H1 (cell line): ENCODE measurements at regions not wholly inside any gene's neighbourhood (a gene's known extent, or its start where the extent isn't known, plus 50 kb on each side); places are given as distances from the start of the nearest gene placed in this dataset.
"Not testable (repeated sequence)": the region's sequence is repeated elsewhere in the genome, so short reads cannot be mapped to it uniquely, and the experiment has no call there.

Source experiments
- CTCF ChIA-PET: fragments of 300-600 bp; sonication (Branson Sonifier 250); formaldehyde crosslinking; loops from one replicate; lab custom pipeline; 2021; ENCODE audit not compliant: partially characterized antibody; lab: Charles Lee
- POLR2A ChIA-PET: fragments of 300-600 bp; sonication (Branson Sonifier 250); formaldehyde crosslinking; loops from one replicate; lab custom pipeline; 2021; ENCODE audit warnings: inconsistent platforms; ENCODE audit not compliant: partially characterized antibody; lab: Charles Lee
- DNase-seq, 2 experiments: peaks; one replicate each; pipeline versions ENCODE4 v3.0.0 to v3.0.0-alpha.2; 2010 to 2022; ENCODE audit warnings: low spot score in 2 of 2, low read depth in 1 of 2, mixed read lengths in 1 of 2
- FAIRE-seq: peaks from 2 replicates; lab custom pipeline; 2011; peaks lifted over from hg19 to GRCh38; lab: Jason Lieb, UNC
- H2AFZ ChIP-seq: 2 replicates; pipeline ENCODE4 v1.8.1; 2012; ENCODE audit warnings: low read length, inconsistent platforms
- H2AK5ac ChIP-seq: 2 replicates; pipeline ENCODE4 v1.6.1; 2013; ENCODE audit warnings: low read depth, low read length
- H2BK120ac ChIP-seq: replicated peaks from 2 replicates; pipeline ENCODE3; 2013; ENCODE audit warnings: low read depth, low read length, inconsistent platforms
- H2BK12ac ChIP-seq: 2 replicates; pipeline ENCODE4 v1.6.1; 2013; ENCODE audit warnings: low read depth, low read length
- H2BK15ac ChIP-seq: 2 replicates; pipeline ENCODE4 v1.6.1; 2013; ENCODE audit warnings: low read length
- H2BK20ac ChIP-seq: 2 replicates; pipeline ENCODE4 v1.6.1; 2013; ENCODE audit warnings: low read length
- H2BK5ac ChIP-seq: 2 replicates; pipeline ENCODE4 v1.6.1; 2013; ENCODE audit warnings: low read depth, low read length
- H3K14ac ChIP-seq: 2 replicates; pipeline ENCODE4 v1.6.1; 2013; ENCODE audit warnings: inconsistent platforms; ENCODE audit not compliant: insufficient read length
- H3K18ac ChIP-seq: 2 replicates; pipeline ENCODE4 v1.6.1; 2013; ENCODE audit warnings: low read length; ENCODE audit errors: extremely low read depth
- H3K23ac ChIP-seq: 2 replicates; pipeline ENCODE4 v1.6.1; 2013; ENCODE audit warnings: inconsistent platforms; ENCODE audit not compliant: insufficient read length
- H3K23me2 ChIP-seq: 2 replicates; pipeline ENCODE4 v1.6.1; 2013; ENCODE audit warnings: low read depth, low read length
- H3K27ac ChIP-seq: 2 replicates; pipeline ENCODE4 v1.6.1; 2011; ENCODE audit warnings: low read depth, low read length, inconsistent platforms
- H3K27me3 ChIP-seq, 4 experiments: replicated peaks in 1 of 4; 1 replicate in 1 of 4; 2 replicates in 3 of 4; pipeline versions ENCODE4 v1.6.1 to v1.8.1; 2011 to 2013; ENCODE audit warnings: low read length in 3 of 4, mild to moderate bottlenecking in 3 of 4, inconsistent platforms in 2 of 4, mixed read lengths in 2 of 4, moderate library complexity in 1 of 4; ENCODE audit not compliant: control insufficient read depth in 3 of 4, insufficient read depth in 3 of 4; ENCODE audit errors: extremely low read depth in 1 of 4
- H3K36me3 ChIP-seq, 4 experiments: 2 replicates each; pipeline versions ENCODE4 v1.6.1 to v1.8.1; 2011 to 2013; ENCODE audit warnings: mild to moderate bottlenecking in 4 of 4, low read length in 3 of 4, moderate library complexity in 2 of 4, control low read depth in 1 of 4, inconsistent platforms in 1 of 4; ENCODE audit not compliant: insufficient read depth in 4 of 4, control insufficient read depth in 2 of 4
- H3K4ac ChIP-seq: replicated peaks from 2 replicates; pipeline ENCODE3; 2013; ENCODE audit warnings: low read length, low read depth, mixed read lengths, inconsistent platforms; ENCODE audit not compliant: insufficient read length
- H3K4me1 ChIP-seq, 4 experiments: replicated peaks in 1 of 4; 1 replicate in 1 of 4; 2 replicates in 3 of 4; pipeline versions ENCODE4 v1.6.1 to v1.8.1; 2011 to 2013; ENCODE audit warnings: low read length in 3 of 4, inconsistent platforms in 2 of 4, mixed read lengths in 1 of 4; ENCODE audit not compliant: insufficient read depth in 4 of 4, control insufficient read depth in 3 of 4
- H3K4me2 ChIP-seq, 2 experiments: 2 replicates each; pipeline versions ENCODE4 v1.6.1 to v1.8.1; 2011 to 2013; ENCODE audit warnings: low read depth in 2 of 2, low read length in 2 of 2, control low read depth in 1 of 2, inconsistent platforms in 1 of 2, mild to moderate bottlenecking in 1 of 2; ENCODE audit not compliant: insufficient read depth in 1 of 2
- H3K4me3 ChIP-seq, 4 experiments: fragments of 200-600, 300-600 bp in 1 of 4; sonication (generic), shearing (Covaris generic), sonication (Bioruptor Twin) in 1 of 4; 2 replicates each; pipeline versions ENCODE4 v1.5.1 to v1.8.1; 2011 to 2016; ENCODE audit warnings: low read length in 4 of 4, low read depth in 3 of 4, control low read depth in 2 of 4, inconsistent platforms in 2 of 4, mild to moderate bottlenecking in 2 of 4, mixed read lengths in 1 of 4, moderate library complexity in 1 of 4; ENCODE audit not compliant: insufficient read depth in 2 of 4; ENCODE audit errors: extremely low read depth in 1 of 4
- H3K56ac ChIP-seq: replicated peaks from 2 replicates; pipeline ENCODE3; 2013; ENCODE audit warnings: low read depth, mild to moderate bottlenecking, mixed read lengths, low read length, inconsistent platforms; ENCODE audit not compliant: insufficient read length
- H3K79me1 ChIP-seq: 2 replicates; pipeline ENCODE4 v1.6.1; 2013; ENCODE audit warnings: low read depth, low read length, control low read depth
- H3K79me2 ChIP-seq, 2 experiments: 2 replicates each; pipeline versions ENCODE4 v1.6.1 to v1.8.1; 2012 to 2013; ENCODE audit warnings: low read length in 2 of 2, mild to moderate bottlenecking in 2 of 2, inconsistent platforms in 1 of 2; ENCODE audit not compliant: insufficient read depth in 2 of 2, control insufficient read depth in 1 of 2
- H3K9ac ChIP-seq, 4 experiments: replicated peaks in 1 of 4; 1 replicate in 1 of 4; 2 replicates in 3 of 4; pipeline versions ENCODE4 v1.6.1 to v1.8.1; 2011 to 2013; ENCODE audit warnings: low read depth in 3 of 4, low read length in 3 of 4, control low read depth in 2 of 4, mild to moderate bottlenecking in 2 of 4, moderate library complexity in 2 of 4, inconsistent platforms in 1 of 4; ENCODE audit errors: extremely low read depth in 1 of 4
- H3K9me3 ChIP-seq, 2 experiments: 2 replicates each; pipeline versions ENCODE4 v1.6.1 to v1.8.1; 2012 to 2013; ENCODE audit warnings: mild to moderate bottlenecking in 2 of 2, moderate library complexity in 2 of 2, control low read depth in 1 of 2, inconsistent platforms in 1 of 2, low read depth in 1 of 2, low read length in 1 of 2, mixed read lengths in 1 of 2; ENCODE audit not compliant: insufficient read depth in 2 of 2
- H4K20me1 ChIP-seq, 2 experiments: replicated peaks in 1 of 2; 2 replicates each; pipeline versions ENCODE3 to v1.8.1; 2011 to 2013; ENCODE audit warnings: inconsistent platforms in 2 of 2, low read length in 2 of 2, mild to moderate bottlenecking in 1 of 2; ENCODE audit not compliant: insufficient read depth in 2 of 2, control insufficient read depth in 1 of 2
- H4K5ac ChIP-seq: 2 replicates; pipeline ENCODE4 v1.6.1; 2013; ENCODE audit warnings: low read length, low read depth, mixed read lengths, inconsistent platforms; ENCODE audit not compliant: insufficient read length
- H4K8ac ChIP-seq: 2 replicates; pipeline ENCODE4 v1.8.0; 2013; ENCODE audit warnings: mild to moderate bottlenecking, moderate library complexity, low read length, inconsistent platforms; ENCODE audit not compliant: insufficient read depth; ENCODE audit errors: extremely low read depth
- H4K91ac ChIP-seq: replicated peaks from 2 replicates; pipeline ENCODE3; 2013; ENCODE audit warnings: low read length, mixed read lengths, inconsistent platforms; ENCODE audit not compliant: insufficient read length
- WGBS, 2 experiments: shearing (Covaris generic) in 1 of 2; methylation state at CpG; one replicate each; pipeline versions ENCODE4 v1.1.6 to v1.1.7; 2013 to 2015; ENCODE audit warnings: low lambda C conversion rate in 2 of 2, mixed read lengths in 2 of 2, inconsistent platforms in 1 of 2, low coverage in 1 of 2, missing lambda C conversion rate in 1 of 2; ENCODE audit not compliant: insufficient replicate concordance in 2 of 2, insufficient coverage in 1 of 2, insufficient read length in 1 of 2; ENCODE audit errors: extremely low coverage in 1 of 2, missing lambda C conversion rate in 1 of 2; 5-methylcytosine and 5-hydroxymethylcytosine counted together

DNA sequence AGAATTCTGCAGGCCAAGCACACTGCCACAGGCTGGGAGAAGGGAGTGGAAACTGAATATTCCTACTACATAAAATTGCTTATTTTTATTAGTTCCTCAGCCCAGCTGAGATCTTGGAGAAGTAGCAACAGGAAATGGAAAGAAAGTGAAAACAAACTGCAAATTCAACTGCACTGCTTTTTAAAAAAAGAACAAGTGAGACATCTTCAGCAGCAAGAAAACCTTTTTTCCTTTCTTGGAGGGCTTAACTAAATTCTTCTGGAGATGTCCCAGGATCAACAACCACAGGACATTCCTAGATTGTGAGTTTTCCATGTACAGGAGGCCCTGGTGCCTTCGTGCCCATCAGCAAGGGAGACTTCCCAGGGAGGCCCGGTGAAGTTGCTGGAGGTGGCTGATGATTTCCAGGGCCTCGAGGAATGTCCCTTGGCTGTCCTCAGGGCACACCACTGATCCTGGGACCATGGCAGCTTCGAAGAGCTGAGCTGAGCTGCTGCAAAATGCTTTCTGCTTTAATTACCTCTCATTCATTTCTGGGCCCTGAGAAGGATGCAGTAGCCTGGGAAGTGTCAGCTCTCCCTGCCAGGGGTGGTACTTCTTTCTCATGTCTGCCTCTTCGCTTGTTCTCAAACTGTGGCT is 275.5 kb upstream of the FRG2C start:
- H3K4me1 ChIP-seq, H2BK15ac ChIP-seq, H3K79me1 ChIP-seq, H4K91ac ChIP-seq, POLR2A ChIA-PET, H3K9ac ChIP-seq, H3K4me3 ChIP-seq, H4K5ac ChIP-seq, H3K4ac ChIP-seq, DNase-seq, H3K9me3 ChIP-seq, H3K56ac ChIP-seq, H2BK5ac ChIP-seq, H2BK120ac ChIP-seq, H3K79me2 ChIP-seq, H2BK12ac ChIP-seq, H2AFZ ChIP-seq, H3K14ac ChIP-seq, H3K36me3 ChIP-seq, H3K18ac ChIP-seq, H3K27me3 ChIP-seq, H3K23me2 ChIP-seq, H3K23ac ChIP-seq, H4K20me1 ChIP-seq, H2AK5ac ChIP-seq, FAIRE-seq, H4K8ac ChIP-seq, H2BK20ac ChIP-seq, H3K4me2 ChIP-seq, H3K27ac ChIP-seq: not testable (repeated sequence)
- CTCF ChIA-PET, result interaction anchor here (0.8 to 1.5 kb wide), 2 partner anchors 25 to 47 kb away, joined by 3 to 4 read pairs; no protein-coding TSS in a partner anchor
- WGBS, 2 experiments, result 79% methylated on average over 4 of the region's 5 CpGs; no CpG with 5 or more reads in 1 of the 2 experiments

DNA sequence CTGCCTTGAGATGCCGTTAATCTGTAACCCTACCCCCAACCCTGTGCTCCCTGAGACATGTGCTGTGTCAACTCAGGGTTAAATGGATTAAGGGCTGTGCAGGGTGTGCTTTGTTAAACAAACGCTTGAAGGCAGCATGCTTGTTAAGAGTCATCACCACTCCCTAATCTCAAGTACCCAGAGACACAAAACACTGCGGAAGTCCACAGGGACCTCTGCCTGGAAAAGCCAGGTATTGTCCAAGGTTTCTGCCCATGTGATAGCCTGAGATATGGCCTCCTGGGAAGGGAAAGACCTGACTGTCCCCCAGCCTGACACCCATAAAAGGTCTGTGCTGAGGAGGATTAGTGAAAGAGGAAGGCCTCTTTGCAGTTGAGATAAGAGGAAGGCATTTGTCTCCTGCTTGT is 270.8 kb upstream of the FRG2C start:
- H3K23me2 ChIP-seq, H2BK15ac ChIP-seq, POLR2A ChIA-PET, H3K79me1 ChIP-seq, H2BK120ac ChIP-seq, FAIRE-seq, H3K4me2 ChIP-seq, H3K36me3 ChIP-seq, H3K23ac ChIP-seq, H3K4me1 ChIP-seq, H3K56ac ChIP-seq, H3K18ac ChIP-seq, H3K4ac ChIP-seq, H3K9ac ChIP-seq, H4K5ac ChIP-seq, H2AK5ac ChIP-seq, H2AFZ ChIP-seq, H3K79me2 ChIP-seq, H3K4me3 ChIP-seq, H4K20me1 ChIP-seq, H2BK20ac ChIP-seq, H3K14ac ChIP-seq, H3K27me3 ChIP-seq, DNase-seq, H2BK5ac ChIP-seq, H3K27ac ChIP-seq, H4K8ac ChIP-seq, H3K9me3 ChIP-seq, H2BK12ac ChIP-seq, H4K91ac ChIP-seq: not testable (repeated sequence)
- 72% methylated on average over 3 of the region's 3 CpGs; no CpG with 5 or more reads in 1 of the 2 experiments for WGBS, 2 experiments
- CTCF ChIA-PET, result interaction anchor here (0.6 kb wide), 1 partner anchor 53 kb away, joined by 3 read pairs; no protein-coding TSS in a partner anchor
